ENCODE measurements at regions not wholly inside any gene's neighbourhood (a gene's known extent, or its start where the extent isn't known, plus 50 kb on each side); places are given as distances from the start of the nearest gene placed in this dataset.

- TF ChIP-seq EZH2 (IDR thresholded peaks at IDR 0.05; ENCODE audit: insufficient read depth, poor library complexity, severe bottlenecking) (no peak), EZH2phosphoT487 (IDR thresholded peaks at IDR 0.05; ENCODE audit: insufficient read depth, low read depth) (no peak)
These were observed 67.8 kb upstream of the FARP1 start for GRCh38 chr13:98075048-98075447.

Data from GM23248 (cell line).